ENCODE measurements at regions not wholly inside any gene's neighbourhood (a gene's known extent, or its start where the extent isn't known, plus 50 kb on each side); places are given as distances from the start of the nearest gene placed in this dataset.

DNA sequence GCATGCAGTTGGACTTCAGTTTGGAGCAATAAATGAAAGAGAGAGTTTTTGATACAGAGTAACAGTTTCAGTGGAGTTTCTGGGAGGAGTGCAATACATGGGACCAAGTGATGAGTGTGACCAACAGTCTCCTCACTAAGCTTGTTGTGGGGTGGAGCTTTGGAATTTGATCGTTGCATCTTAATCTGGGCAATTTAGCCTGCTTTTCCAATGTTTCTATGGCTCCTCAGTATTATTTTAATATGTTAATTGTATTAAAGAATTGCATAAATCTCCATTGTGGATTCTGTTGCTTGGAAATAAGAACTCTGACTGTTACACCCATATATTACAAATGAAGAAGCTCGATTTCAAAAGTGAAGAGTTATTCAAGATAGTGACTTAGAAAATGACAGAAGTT, 446.6 kb upstream of the LRATD1 start:
- TF ChIP-seq, protein P1, sequence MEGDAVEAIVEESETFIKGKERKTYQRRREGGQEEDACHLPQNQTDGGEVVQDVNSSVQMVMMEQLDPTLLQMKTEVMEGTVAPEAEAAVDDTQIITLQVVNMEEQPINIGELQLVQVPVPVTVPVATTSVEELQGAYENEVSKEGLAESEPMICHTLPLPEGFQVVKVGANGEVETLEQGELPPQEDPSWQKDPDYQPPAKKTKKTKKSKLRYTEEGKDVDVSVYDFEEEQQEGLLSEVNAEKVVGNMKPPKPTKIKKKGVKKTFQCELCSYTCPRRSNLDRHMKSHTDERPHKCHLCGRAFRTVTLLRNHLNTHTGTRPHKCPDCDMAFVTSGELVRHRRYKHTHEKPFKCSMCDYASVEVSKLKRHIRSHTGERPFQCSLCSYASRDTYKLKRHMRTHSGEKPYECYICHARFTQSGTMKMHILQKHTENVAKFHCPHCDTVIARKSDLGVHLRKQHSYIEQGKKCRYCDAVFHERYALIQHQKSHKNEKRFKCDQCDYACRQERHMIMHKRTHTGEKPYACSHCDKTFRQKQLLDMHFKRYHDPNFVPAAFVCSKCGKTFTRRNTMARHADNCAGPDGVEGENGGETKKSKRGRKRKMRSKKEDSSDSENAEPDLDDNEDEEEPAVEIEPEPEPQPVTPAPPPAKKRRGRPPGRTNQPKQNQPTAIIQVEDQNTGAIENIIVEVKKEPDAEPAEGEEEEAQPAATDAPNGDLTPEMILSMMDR (IDR thresholded peaks at IDR 0.05) = no peak
- no peak for TF ChIP-seq POLR2A (IDR thresholded peaks at IDR 0.05)

Data from testis (tissue), 2 donors.